Activated CD4-positive, CD25-positive, alpha-beta regulatory T cell treated with anti-CD3 and anti-CD28 coated beads, Interleukin-2, amount 50 U/mL, for 72 hours (primary cell): ENCODE measurements at regions not wholly inside any gene's neighbourhood (a gene's known extent, or its start where the extent isn't known, plus 50 kb on each side); places are given as distances from the start of the nearest gene placed in this dataset.
"Not testable (repeated sequence)": the region's sequence is repeated elsewhere in the genome, so short reads cannot be mapped to it uniquely, and the experiment has no call there.

Source experiments
- DNase-seq: peaks from one replicate; pipeline ENCODE4 v3.0.0; 2021

GRCh38 chr1:14366091-14367018, 232.1 kb upstream of the KAZN start:
- DNase-seq, result no peak

- no peak for DNase-seq
Measured at GRCh38 chr1:14367451-14367850, 231.0 kb upstream of the KAZN start.

GRCh38 chr1:14369526-14370213, 228.8 kb upstream of the KAZN start:
- no peak for DNase-seq

GRCh38 chr1:14371771-14372497, 226.6 kb upstream of the KAZN start:
- no peak for DNase-seq

- DNase-seq, result no peak
Measured at GRCh38 chr1:14372526-14372925, 226.0 kb upstream of the KAZN start.

- no peak for DNase-seq
Measured at GRCh38 chr1:14373081-14373758, 225.3 kb upstream of the KAZN start.

GRCh38 chr1:14375226-14375625, 223.3 kb upstream of the KAZN start:
- no peak for DNase-seq

- no peak for DNase-seq
Measured at GRCh38 chr1:14377386-14377785, 221.1 kb upstream of the KAZN start.

GRCh38 chr1:14380408-14380807, 218.1 kb upstream of the KAZN start:
- no peak for DNase-seq

- no peak for DNase-seq
Measured at GRCh38 chr1:14390816-14391215, 207.7 kb upstream of the KAZN start.

GRCh38 chr1:14392161-14392858, 206.2 kb upstream of the KAZN start:
- no peak for DNase-seq

GRCh38 chr1:14392859-14393365, 205.6 kb upstream of the KAZN start:
- DNase-seq, result no peak

GRCh38 chr1:14396100-14396499, 202.4 kb upstream of the KAZN start:
- no peak for DNase-seq

- DNase-seq, result no peak
Measured at GRCh38 chr1:14403961-14404645, 194.4 kb upstream of the KAZN start.

- no peak for DNase-seq
Measured at GRCh38 chr1:14404862-14405301, 193.6 kb upstream of the KAZN start.

- DNase-seq, result no peak
Measured at GRCh38 chr1:14412235-14412634, 186.2 kb upstream of the KAZN start.

GRCh38 chr1:14413819-14414490, 184.5 kb upstream of the KAZN start:
- DNase-seq, result no peak

GRCh38 chr1:14415396-14415795, 183.1 kb upstream of the KAZN start:
- no peak for DNase-seq

GRCh38 chr1:14419778-14420218, 178.7 kb upstream of the KAZN start:
- DNase-seq, result not testable (repeated sequence)

- no peak for DNase-seq
Measured at GRCh38 chr1:14420686-14421085, 177.8 kb upstream of the KAZN start.
